ENCODE measurements at regions not wholly inside any gene's neighbourhood (a gene's known extent, or its start where the extent isn't known, plus 50 kb on each side); places are given as distances from the start of the nearest gene placed in this dataset.
"Not testable (repeated sequence)": the region's sequence is repeated elsewhere in the genome, so short reads cannot be mapped to it uniquely, and the experiment has no call there.

DNA sequence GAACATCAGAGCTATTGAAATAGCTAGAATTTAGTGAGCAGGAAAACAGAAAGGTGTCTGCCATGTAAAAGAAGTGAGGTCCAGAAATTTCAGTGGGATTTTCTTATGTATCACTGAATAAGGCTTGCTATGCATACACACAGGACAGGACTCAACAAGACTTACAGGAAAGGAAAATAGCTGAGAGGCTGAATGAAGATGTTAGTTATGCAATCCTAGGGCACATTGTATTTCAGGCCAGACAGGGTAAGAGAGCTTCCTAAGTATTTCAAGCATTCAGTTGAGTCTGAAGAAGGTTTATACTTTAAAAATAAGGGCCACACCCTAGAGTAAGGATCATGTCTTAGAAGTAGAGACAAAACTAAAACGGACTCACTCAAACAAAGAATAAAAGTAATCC, 419.9 kb upstream of the PRR20A start:
- Histone ChIP-seq H3K9ac (ENCODE audit: insufficient read length) (no peak overlapping the region), H3K9me3 (ENCODE audit: low read depth, low read length) (no peaks in the 10 kb centered on the region), H3K27ac (no peak overlapping the region), H3K4me3 (no peak overlapping the region), H3K36me3 (ENCODE audit: insufficient read depth, low read length) (no peaks in the 10 kb centered on the region)
- no peak for TF ChIP-seq POLR2AphosphoS5 (IDR thresholded peaks at IDR 0.05; ENCODE audit: borderline replicate concordance, low read depth, low read length)
- TF ChIP-seq FOXP2 (optimal IDR thresholded peaks at IDR 0.05; ENCODE audit: control extremely low read depth, extremely low read length, insufficient read depth): no peak
- TF ChIP-seq EZH2 (IDR thresholded peaks at IDR 0.05): no peak
- no peak for DNase-seq (ENCODE audit: low read depth, low spot score)

DNA sequence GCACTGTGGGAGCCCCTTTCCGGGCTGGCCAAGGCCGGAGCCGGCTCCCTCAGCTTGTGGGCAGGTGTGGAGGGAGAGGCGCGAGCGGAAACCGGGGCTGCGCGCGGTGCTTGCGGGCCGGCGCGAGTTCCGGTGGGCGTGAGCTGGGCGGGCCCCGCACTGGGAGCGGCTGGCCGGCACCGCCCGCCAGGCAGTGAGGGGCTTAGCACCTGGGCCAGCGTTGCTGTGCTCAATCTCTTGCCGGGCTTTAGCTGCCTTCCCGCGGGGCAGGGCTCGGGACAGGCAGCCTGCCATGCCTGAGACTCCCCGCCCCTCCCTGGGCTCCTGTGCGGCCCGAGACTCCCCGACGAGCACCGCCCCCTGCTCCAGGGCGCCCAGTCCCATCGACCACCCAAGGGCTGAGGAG, 405.2 kb upstream of the PRR20A start:
- H3K9ac ChIP-seq (ENCODE audit: insufficient read length): no peak overlapping the region
- no peaks in the 10 kb centered on the region for H3K36me3 ChIP-seq (ENCODE audit: insufficient read depth, low read length)
- TF ChIP-seq FOXP2 (optimal IDR thresholded peaks at IDR 0.05; ENCODE audit: control extremely low read depth, extremely low read length, insufficient read depth) (no peak), EZH2 (IDR thresholded peaks at IDR 0.05) (no peak)
- no peaks in the 10 kb centered on the region for H3K9me3 ChIP-seq (ENCODE audit: low read depth, low read length)
- H3K27ac ChIP-seq: no peak overlapping the region
- H3K4me3 ChIP-seq: no peak overlapping the region
- DNase-seq (ENCODE audit: low read depth, low spot score): no peak

DNA sequence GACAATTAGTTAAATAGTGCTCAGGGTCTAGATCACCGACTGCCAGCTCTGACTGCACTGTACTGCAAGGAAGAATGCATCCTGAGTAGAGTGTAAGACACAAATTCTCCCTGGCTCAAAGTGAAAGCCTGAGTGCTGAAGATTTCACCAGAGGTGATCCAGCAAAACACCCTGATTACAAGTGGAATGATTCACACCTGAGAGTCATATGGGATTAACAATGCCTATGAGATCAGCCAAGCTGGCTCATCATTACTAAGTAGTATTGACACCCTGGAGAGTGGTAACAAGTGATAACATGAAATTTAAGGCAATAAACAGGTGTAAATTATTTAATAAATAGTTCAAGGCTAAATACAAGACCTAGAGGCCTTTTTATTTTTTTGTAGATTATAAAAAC, 403.8 kb upstream of the PRR20A start:
- no peak overlapping the region for H3K9ac ChIP-seq (ENCODE audit: insufficient read length)
- no peak overlapping the region for H3K27ac ChIP-seq
- no peak overlapping the region for H3K4me3 ChIP-seq
- DNase-seq (ENCODE audit: low read depth, low spot score): no peak
- H3K36me3 ChIP-seq (ENCODE audit: insufficient read depth, low read length): no peaks in the 10 kb centered on the region
- no peak for TF ChIP-seq FOXP2 (optimal IDR thresholded peaks at IDR 0.05; ENCODE audit: control extremely low read depth, extremely low read length, insufficient read depth)
- TF ChIP-seq EZH2 (IDR thresholded peaks at IDR 0.05): no peak
- no peak for TF ChIP-seq POLR2AphosphoS5 (IDR thresholded peaks at IDR 0.05; ENCODE audit: borderline replicate concordance, low read depth, low read length)
- H3K9me3 ChIP-seq (ENCODE audit: low read depth, low read length): no peaks in the 10 kb centered on the region

DNA sequence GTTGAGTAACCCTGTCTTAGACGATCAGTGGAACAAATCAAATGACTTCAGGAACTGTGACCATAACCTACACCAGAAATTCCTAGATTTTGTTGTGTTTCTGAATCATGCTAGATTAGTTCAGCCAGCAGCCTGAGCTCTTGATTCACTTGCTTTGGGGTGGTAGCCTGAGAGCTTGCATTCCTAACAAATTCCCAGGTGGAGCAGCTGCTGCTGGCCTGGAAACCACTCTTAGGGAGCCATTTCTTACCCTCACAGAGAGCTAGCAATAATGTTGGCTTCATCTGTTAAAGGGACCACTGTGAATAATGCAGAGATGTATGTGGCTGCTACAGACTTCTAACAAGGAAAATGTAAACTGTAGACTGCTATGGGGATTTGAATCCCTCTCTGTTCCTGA, 388.1 kb upstream of the PRR20A start:
- no peak for TF ChIP-seq EZH2 (IDR thresholded peaks at IDR 0.05)
- TF ChIP-seq FOXP2 (optimal IDR thresholded peaks at IDR 0.05; ENCODE audit: control extremely low read depth, extremely low read length, insufficient read depth): no peak
- TF ChIP-seq POLR2AphosphoS5 (IDR thresholded peaks at IDR 0.05; ENCODE audit: borderline replicate concordance, low read depth, low read length): no peak
- no peaks in the 10 kb centered on the region for H3K9me3 ChIP-seq (ENCODE audit: low read depth, low read length)
- no peak for DNase-seq (ENCODE audit: low read depth, low spot score)
- H3K27ac ChIP-seq: no peak overlapping the region
- H3K4me3 ChIP-seq: no peak overlapping the region
- H3K9ac ChIP-seq (ENCODE audit: insufficient read length): no peak overlapping the region
- H3K36me3 ChIP-seq (ENCODE audit: insufficient read depth, low read length): no peaks in the 10 kb centered on the region

DNA sequence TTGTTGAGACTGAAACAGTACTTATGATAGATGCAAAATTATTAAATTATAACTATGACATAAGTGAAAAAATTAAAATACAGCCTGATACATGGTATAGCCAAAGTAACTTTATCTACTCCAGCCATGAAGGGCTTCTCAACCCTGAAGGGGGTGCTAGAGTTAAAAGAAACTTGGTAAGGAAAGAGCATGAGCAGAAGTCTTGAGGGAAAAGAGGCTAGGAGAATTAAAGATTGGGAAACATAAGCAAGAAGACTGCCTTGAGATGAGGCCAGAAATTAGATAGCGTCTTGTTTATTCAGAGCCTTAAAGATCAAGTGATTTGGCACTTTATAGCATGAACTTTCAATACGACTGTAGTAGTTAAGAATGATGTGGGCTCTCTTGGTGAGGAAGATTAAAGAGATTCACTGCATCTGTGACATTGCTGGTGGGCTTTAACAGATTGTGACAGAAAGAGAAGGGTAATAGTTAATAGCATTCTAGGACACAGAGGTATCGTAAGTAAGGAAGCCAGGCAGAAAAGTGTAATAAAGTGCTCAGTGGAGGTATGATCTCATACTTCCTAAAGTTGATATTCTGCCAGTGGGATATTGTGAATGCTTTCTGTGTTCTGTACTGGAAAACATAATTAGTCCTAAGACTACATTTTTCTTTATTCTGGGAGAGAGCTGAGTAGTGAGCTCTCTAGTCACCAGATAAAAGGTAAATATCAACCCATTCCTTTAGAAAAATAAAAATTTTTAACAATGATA, 385.4 kb upstream of the PRR20A start:
- no peak for DNase-seq (ENCODE audit: low read depth, low spot score)
- Histone ChIP-seq H3K9me3 (ENCODE audit: low read depth, low read length) (no peaks in the 10 kb centered on the region), H3K9ac (ENCODE audit: insufficient read length) (no peak overlapping the region), H3K4me3 (no peak overlapping the region), H3K27ac (no peak overlapping the region), H3K36me3 (ENCODE audit: insufficient read depth, low read length) (no peaks in the 10 kb centered on the region)
- no peak for TF ChIP-seq FOXP2 (optimal IDR thresholded peaks at IDR 0.05; ENCODE audit: control extremely low read depth, extremely low read length, insufficient read depth)

DNA sequence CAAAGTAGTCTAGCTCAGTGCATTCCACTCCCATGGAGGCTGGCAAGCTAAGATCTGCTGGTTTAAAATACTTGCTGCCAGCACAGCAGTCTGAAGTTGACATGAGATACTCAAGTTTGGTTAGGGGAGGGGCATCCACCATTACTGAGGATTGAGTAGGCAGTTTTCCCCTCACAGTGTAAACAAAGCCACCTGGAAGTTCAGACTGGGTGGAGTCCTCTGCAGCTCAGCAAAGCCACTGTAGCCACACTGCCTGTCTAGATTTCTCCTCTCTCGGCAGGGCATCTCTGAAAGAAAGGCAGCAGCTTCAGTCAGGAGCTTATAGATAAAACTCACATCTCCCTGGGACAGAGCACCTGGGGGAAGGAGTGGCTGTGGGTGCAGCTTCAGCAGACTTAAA, 377.4 kb upstream of the PRR20A start:
- H3K36me3 ChIP-seq (ENCODE audit: insufficient read depth, low read length); H3K9me3 ChIP-seq (ENCODE audit: low read depth, low read length); DNase-seq (ENCODE audit: low read depth, low spot score); H3K4me3 ChIP-seq; H3K27ac ChIP-seq; H3K9ac ChIP-seq (ENCODE audit: insufficient read length): not testable (repeated sequence)

DNA sequence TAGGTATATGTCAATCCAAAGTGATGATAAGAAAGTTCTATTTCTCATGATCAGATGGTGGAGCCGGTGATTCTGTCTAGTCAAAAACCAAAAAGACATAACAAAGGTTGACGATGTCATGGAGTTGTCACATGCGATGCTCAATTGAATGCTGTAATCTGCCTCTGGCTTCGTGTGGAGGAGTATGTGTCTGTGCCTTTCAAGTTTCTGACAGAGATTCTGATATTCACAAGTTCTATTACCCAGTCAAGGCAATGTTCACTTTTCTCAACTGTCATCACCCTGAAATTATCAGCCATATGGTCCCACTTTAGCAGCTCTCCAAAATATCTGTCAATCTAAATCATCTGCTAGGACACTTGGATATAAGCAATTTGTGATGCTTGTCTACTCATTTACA, 367.6 kb upstream of the PRR20A start:
- H3K27ac ChIP-seq: no peak overlapping the region
- DNase-seq (ENCODE audit: low read depth, low spot score): no peak
- H3K9me3 ChIP-seq (ENCODE audit: low read depth, low read length): no peaks in the 10 kb centered on the region
- H3K36me3 ChIP-seq (ENCODE audit: insufficient read depth, low read length): no peaks in the 10 kb centered on the region
- no peak overlapping the region for H3K9ac ChIP-seq (ENCODE audit: insufficient read length)
- no peak for TF ChIP-seq FOXP2 (optimal IDR thresholded peaks at IDR 0.05; ENCODE audit: control extremely low read depth, extremely low read length, insufficient read depth)
- no peak for TF ChIP-seq EZH2 (IDR thresholded peaks at IDR 0.05)
- TF ChIP-seq POLR2AphosphoS5 (IDR thresholded peaks at IDR 0.05; ENCODE audit: borderline replicate concordance, low read depth, low read length): no peak
- H3K4me3 ChIP-seq: no peak overlapping the region

DNA sequence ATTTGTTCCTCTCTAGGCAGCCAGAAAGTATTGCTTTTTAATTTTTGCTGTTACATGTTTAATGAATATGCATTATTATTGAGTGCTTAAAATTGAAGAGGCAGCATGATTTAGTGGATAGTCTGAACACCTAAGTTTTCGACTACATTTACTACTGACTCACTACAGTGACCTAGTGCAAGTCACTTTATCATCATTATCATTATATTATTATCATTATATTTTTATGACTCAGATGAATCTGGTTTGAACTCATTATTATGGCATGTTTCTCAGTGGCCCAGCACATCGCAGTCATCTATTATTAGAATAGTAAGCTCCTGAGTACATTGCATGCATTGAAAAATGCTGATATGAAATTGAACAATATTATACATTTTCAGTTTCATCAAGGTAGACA, 351.2 kb upstream of the PRR20A start:
- no peak for TF ChIP-seq FOXP2 (optimal IDR thresholded peaks at IDR 0.05; ENCODE audit: control extremely low read depth, extremely low read length, insufficient read depth)
- no peak for TF ChIP-seq EZH2 (IDR thresholded peaks at IDR 0.05)
- no peak for TF ChIP-seq POLR2AphosphoS5 (IDR thresholded peaks at IDR 0.05; ENCODE audit: borderline replicate concordance, low read depth, low read length)
- H3K9me3 ChIP-seq (ENCODE audit: low read depth, low read length): no peaks in the 10 kb centered on the region
- no peak overlapping the region for H3K4me3 ChIP-seq
- no peak overlapping the region for H3K27ac ChIP-seq
- no peak for DNase-seq (ENCODE audit: low read depth, low spot score)
- H3K36me3 ChIP-seq (ENCODE audit: insufficient read depth, low read length): no peaks in the 10 kb centered on the region
- no peak overlapping the region for H3K9ac ChIP-seq (ENCODE audit: insufficient read length)

DNA sequence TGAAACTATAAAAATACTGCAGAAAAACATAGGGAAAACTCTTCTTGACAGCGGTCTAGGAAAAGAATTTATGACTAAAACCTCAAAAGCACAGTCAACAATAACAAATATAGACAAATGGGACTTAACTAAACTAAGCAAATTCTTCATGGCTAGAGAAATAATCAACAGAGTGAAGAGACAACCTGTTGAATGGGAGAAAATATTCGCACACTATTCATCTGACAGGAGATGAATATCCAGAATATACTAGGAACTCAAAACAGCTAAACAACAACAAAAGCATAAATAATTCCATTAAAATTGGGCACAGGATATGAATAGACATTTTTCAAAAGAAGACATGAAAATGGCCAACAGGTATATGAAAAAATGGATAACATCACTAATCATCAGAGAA, 303.6 kb upstream of the PRR20A start:
- Histone ChIP-seq H3K27ac (no peak overlapping the region), H3K36me3 (ENCODE audit: insufficient read depth, low read length) (no peaks in the 10 kb centered on the region), H3K9ac (ENCODE audit: insufficient read length) (no peak overlapping the region), H3K4me3 (no peak overlapping the region), H3K9me3 (ENCODE audit: low read depth, low read length) (no peaks in the 10 kb centered on the region)
- DNase-seq (ENCODE audit: low read depth, low spot score): no peak
- TF ChIP-seq POLR2AphosphoS5 (IDR thresholded peaks at IDR 0.05; ENCODE audit: borderline replicate concordance, low read depth, low read length) (no peak), EZH2 (IDR thresholded peaks at IDR 0.05) (no peak), FOXP2 (optimal IDR thresholded peaks at IDR 0.05; ENCODE audit: control extremely low read depth, extremely low read length, insufficient read depth) (no peak)
